ENCODE measurements at regions not wholly inside any gene's neighbourhood (a gene's known extent, or its start where the extent isn't known, plus 50 kb on each side); places are given as distances from the start of the nearest gene placed in this dataset.

GRCh38 chr6:87917886-87918285 lies 129.8 kb upstream of the SPACA1 start:
- TF ChIP-seq POLR2A (IDR thresholded peaks at IDR 0.05; ENCODE audit: low read length): no peak
- TF ChIP-seq GATA1 (IDR thresholded peaks at IDR 0.05; ENCODE audit: low read depth, low read length): no peak

Measured in erythroblast (primary cell).